ENCODE measurements at regions not wholly inside any gene's neighbourhood (a gene's known extent, or its start where the extent isn't known, plus 50 kb on each side); places are given as distances from the start of the nearest gene placed in this dataset.

DNA sequence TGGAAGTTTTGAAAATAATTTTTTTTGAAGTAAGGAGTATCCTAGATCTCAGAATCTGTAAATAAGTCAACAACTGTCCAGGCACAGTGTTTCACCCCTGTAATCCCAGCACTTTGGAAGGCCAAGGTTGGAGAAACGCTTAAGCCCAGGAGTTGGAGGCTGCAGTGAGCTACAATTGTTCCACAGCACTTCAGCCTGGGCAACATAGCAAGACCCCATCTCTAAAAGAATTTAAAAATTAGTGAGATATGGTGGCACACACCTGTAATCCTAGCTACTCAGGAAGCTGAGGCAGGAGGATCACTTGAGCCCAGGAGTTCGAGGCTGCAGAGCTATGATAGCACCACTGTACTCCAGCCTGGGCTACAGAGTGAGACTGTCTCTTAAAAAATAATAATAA lies 87.2 kb upstream of the ZNF507 start:
- H3K27ac ChIP-seq (replicated peaks in 1 of 4): no peak overlapping the region
- H3K4me1 ChIP-seq: no peaks in the 10 kb centered on the region
- WGBS: 90% methylated on average over 2 of the region's 2 CpGs
- DNase-seq (ENCODE audit: extremely low spot score): peak; percentile 24
- H3K36me3 ChIP-seq: no peaks in the 10 kb centered on the region
- H3K9me3 ChIP-seq: no peaks in the 10 kb centered on the region
- TF ChIP-seq, protein P1, sequence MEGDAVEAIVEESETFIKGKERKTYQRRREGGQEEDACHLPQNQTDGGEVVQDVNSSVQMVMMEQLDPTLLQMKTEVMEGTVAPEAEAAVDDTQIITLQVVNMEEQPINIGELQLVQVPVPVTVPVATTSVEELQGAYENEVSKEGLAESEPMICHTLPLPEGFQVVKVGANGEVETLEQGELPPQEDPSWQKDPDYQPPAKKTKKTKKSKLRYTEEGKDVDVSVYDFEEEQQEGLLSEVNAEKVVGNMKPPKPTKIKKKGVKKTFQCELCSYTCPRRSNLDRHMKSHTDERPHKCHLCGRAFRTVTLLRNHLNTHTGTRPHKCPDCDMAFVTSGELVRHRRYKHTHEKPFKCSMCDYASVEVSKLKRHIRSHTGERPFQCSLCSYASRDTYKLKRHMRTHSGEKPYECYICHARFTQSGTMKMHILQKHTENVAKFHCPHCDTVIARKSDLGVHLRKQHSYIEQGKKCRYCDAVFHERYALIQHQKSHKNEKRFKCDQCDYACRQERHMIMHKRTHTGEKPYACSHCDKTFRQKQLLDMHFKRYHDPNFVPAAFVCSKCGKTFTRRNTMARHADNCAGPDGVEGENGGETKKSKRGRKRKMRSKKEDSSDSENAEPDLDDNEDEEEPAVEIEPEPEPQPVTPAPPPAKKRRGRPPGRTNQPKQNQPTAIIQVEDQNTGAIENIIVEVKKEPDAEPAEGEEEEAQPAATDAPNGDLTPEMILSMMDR (IDR thresholded peaks at IDR 0.05): no peak
- TF ChIP-seq EP300 (IDR thresholded peaks at IDR 0.05) (no peak), POLR2A (IDR thresholded peaks at IDR 0.05; ENCODE audit: low read depth) (no peak), POLR2AphosphoS5 (IDR thresholded peaks at IDR 0.05) (no peak)
- peaks cover 0 to 15% (median 0%) of the 10 kb centered on the region in 4 donors for H3K27me3 ChIP-seq
- intact Hi-C loops (cut with DNase I): no loop called here
- H3K4me3 ChIP-seq: no peak overlapping the region

DNA sequence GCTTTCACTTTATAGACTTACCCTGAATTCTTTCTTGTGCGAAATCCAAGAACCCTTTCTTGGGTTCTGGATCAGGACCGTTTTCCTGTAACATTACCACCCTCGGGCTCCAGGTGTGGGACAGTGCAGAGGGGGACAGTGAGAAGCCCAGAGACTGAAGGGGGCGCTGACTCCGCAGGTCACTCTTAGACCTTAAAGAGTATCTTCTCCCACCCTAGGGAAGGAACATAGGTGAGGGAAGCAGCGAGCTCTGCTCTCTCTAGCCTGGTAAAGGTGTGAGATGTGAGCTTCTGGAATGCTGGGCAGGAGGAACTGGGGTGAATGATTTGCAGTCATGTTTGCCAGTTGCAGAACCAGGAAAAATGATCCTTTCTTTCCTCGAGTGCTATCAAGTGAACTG lies 80.8 kb upstream of the ZNF507 start:
- no peak for DNase-seq (ENCODE audit: extremely low spot score)
- intact Hi-C loops (cut with DNase I): no loop called here
- Histone ChIP-seq H3K27me3 (peaks cover 0 to 3% (median 0%) of the 10 kb centered on the region in 4 donors), H3K4me1 (no peaks in the 10 kb centered on the region), H3K9me3 (no peaks in the 10 kb centered on the region), H3K36me3 (no peaks in the 10 kb centered on the region), H3K27ac (replicated peaks in 1 of 4) (no peak overlapping the region), H3K4me3 (no peak overlapping the region)
- TF ChIP-seq POLR2A (IDR thresholded peaks at IDR 0.05; ENCODE audit: low read depth) (no peak), POLR2AphosphoS5 (IDR thresholded peaks at IDR 0.05) (no peak), EP300 (IDR thresholded peaks at IDR 0.05) (no peak)
- TF ChIP-seq, protein P1 (IDR thresholded peaks at IDR 0.05): no peak
- 91% methylated on average over 7 of the region's 7 CpGs for WGBS

DNA sequence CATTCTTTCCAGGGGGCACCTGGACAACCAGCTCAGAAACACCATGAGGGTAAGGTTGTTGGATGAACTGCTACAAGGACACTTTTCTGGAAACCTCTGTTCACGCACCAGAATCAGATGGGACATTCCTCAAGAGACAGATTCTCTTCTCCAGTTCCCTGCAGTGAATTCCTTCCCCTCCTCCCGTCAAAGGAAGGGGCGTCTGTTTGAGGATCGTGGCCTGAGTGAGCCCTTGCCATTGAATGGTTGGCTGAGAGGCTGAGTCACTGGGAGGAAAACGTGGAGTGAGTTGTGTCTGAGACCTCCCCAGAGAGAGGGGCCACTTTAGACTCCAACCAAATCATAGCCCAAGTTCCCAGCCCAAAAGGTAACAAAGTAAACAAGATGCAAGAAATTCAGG lies 79.4 kb upstream of the ZNF507 start:
- Histone ChIP-seq H3K36me3 (no peaks in the 10 kb centered on the region), H3K27me3 (peaks cover 0 to 3% (median 0%) of the 10 kb centered on the region in 4 donors), H3K4me1 (no peaks in the 10 kb centered on the region), H3K27ac (replicated peaks in 1 of 4) (no peak overlapping the region), H3K9me3 (no peaks in the 10 kb centered on the region), H3K4me3 (no peak overlapping the region)
- intact Hi-C loops (cut with DNase I): no loop called here
- no peak for DNase-seq (ENCODE audit: extremely low spot score)
- whole genome bisulfite sequencing: 46% methylated on average over 5 of the region's 5 CpGs
- no peak for TF ChIP-seq EP300 (IDR thresholded peaks at IDR 0.05)
- TF ChIP-seq, protein P1 (IDR thresholded peaks at IDR 0.05): no peak
- no peak for TF ChIP-seq POLR2AphosphoS5 (IDR thresholded peaks at IDR 0.05)
- TF ChIP-seq POLR2A (IDR thresholded peaks at IDR 0.05; ENCODE audit: low read depth): no peak

DNA sequence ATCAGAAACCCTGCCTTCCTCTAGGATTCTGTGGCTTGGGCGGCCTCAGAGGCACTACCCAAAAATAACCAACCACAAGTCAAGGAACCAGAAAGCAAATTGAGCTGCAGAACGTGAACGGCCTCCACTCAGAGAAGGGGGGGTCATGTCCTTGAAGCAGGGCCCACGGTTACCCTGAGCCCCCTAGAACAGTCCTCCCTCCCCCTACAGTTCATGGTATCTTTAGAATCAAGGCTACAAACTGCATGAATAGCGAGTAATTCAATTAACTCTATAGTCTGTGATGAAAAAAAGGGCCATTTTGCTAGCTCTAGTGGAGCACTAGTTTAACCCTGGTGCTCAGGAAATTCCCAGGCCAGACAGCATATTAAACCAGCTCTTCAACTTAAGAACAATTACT lies 79.0 kb upstream of the ZNF507 start:
- WGBS: 77% methylated on average over 5 of the region's 5 CpGs
- Histone ChIP-seq H3K4me3 (no peak overlapping the region), H3K9me3 (no peaks in the 10 kb centered on the region), H3K4me1 (no peaks in the 10 kb centered on the region), H3K27me3 (peaks cover 0 to 3% (median 0%) of the 10 kb centered on the region in 4 donors), H3K36me3 (no peaks in the 10 kb centered on the region), H3K27ac (replicated peaks in 1 of 4) (no peak overlapping the region)
- no peak for DNase-seq (ENCODE audit: extremely low spot score)
- no peak for TF ChIP-seq POLR2A (IDR thresholded peaks at IDR 0.05; ENCODE audit: low read depth)
- intact Hi-C loops (cut with DNase I): no loop called here

DNA sequence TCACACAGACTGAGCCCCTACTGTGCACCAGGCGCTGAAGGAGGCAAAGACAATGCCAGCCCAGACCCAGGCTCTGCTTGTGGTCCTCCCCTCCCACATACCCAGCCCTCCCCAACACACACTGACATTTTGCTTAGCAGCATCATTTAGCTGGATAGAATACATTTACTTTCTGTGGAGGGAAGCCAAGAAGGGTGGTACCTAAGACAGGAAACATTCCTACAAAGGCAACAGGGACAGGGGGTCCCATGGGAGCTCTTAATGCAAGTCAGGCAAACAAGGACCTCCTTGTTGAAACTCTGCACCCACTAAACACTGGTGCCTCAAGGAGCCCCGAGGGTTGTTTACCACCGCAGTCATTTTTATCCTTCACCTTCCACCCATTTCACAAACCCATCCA lies 77.0 kb upstream of the ZNF507 start:
- no peaks in the 10 kb centered on the region for H3K9me3 ChIP-seq
- H3K27ac ChIP-seq (replicated peaks in 1 of 4): no peak overlapping the region
- H3K27me3 ChIP-seq: peaks cover 0 to 4% (median 0%) of the 10 kb centered on the region in 4 donors
- no peaks in the 10 kb centered on the region for H3K4me1 ChIP-seq
- DNase-seq (ENCODE audit: extremely low spot score): no peak
- TF ChIP-seq POLR2AphosphoS5 (IDR thresholded peaks at IDR 0.05) (no peak), POLR2A (IDR thresholded peaks at IDR 0.05; ENCODE audit: low read depth) (no peak)
- intact Hi-C loops (cut with DNase I): no loop called here
- no peak overlapping the region for H3K4me3 ChIP-seq
- WGBS: 95% methylated on average over 3 of the region's 3 CpGs
- H3K36me3 ChIP-seq: no peaks in the 10 kb centered on the region

DNA sequence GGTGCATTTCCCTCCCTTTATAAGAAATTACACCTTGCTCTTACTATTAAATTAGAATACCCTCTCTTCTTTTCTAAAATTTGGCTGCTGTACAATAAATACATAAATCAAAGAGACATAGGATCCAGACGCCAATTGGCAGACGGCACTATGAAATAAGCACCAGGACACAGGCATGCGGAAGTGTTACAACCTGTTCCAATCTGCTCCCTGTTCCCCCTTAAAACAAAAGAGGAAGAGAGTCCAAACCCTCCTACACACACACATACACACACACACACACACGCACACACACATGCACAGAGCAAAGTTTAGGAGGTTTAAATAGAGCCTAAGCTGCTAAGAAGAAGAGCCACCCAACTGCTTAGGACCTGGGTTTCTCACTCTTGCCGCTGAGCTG lies 75.6 kb upstream of the ZNF507 start:
- Histone ChIP-seq H3K36me3 (no peaks in the 10 kb centered on the region), H3K9me3 (peaks cover 0 to 5% (median 3%) of the 10 kb centered on the region in 4 donors), H3K4me1 (no peaks in the 10 kb centered on the region), H3K27me3 (peaks cover 0 to 7% (median 0%) of the 10 kb centered on the region in 4 donors), H3K27ac (replicated peaks in 1 of 4) (no peak overlapping the region), H3K4me3 (no peak overlapping the region)
- 46% methylated on average over 5 of the region's 5 CpGs for WGBS
- no peak for DNase-seq (ENCODE audit: extremely low spot score)
- intact Hi-C loops (cut with DNase I): no loop called here
- TF ChIP-seq, protein P1 (IDR thresholded peaks at IDR 0.05): no peak
- TF ChIP-seq EP300 (IDR thresholded peaks at IDR 0.05) (no peak), POLR2A (IDR thresholded peaks at IDR 0.05; ENCODE audit: low read depth) (no peak), POLR2AphosphoS5 (IDR thresholded peaks at IDR 0.05) (no peak)

Data from esophagus muscularis mucosa (tissue), 4 donors.